ENCODE measurements at regions not wholly inside any gene's neighbourhood (a gene's known extent, or its start where the extent isn't known, plus 50 kb on each side); places are given as distances from the start of the nearest gene placed in this dataset.
"Not testable (repeated sequence)": the region's sequence is repeated elsewhere in the genome, so short reads cannot be mapped to it uniquely, and the experiment has no call there.

DNA sequence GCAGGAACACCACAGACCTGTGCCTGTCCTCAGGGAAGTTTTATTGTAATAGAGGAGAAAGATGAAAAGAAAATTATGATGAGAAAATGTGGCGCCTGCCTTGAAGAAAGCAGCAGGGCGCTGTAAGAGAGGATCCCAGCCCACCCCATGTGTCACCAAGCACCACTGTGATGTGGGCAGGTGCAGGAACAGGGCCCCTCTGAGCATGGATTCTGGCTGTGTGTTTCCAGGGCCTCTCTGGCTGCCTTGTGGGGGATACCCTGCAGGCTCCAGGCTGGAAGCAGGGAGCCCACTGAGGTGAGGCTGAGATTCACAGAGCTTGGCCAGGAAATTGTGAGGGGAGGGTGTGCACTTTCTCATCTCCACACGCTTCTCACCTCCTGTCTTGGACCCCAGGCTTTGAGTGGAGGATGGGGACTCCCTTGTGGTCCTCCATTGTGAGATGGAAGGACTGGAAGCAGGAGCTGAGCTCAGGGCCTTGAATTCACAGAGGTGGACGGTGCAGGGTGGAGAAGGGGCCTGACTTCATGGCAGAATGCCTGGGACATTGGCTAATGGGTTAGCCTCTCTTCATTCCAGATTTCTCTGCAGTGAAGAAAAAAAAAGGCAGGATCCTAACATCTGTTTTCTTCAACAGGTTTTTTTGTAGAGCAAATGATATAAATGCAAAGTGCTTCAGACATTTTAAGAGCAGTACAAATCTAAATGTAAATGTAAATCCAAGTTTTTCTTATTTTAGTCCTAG, 246.6 kb upstream of the B3GAT1 start:
- no peak for DNase-seq

DNA sequence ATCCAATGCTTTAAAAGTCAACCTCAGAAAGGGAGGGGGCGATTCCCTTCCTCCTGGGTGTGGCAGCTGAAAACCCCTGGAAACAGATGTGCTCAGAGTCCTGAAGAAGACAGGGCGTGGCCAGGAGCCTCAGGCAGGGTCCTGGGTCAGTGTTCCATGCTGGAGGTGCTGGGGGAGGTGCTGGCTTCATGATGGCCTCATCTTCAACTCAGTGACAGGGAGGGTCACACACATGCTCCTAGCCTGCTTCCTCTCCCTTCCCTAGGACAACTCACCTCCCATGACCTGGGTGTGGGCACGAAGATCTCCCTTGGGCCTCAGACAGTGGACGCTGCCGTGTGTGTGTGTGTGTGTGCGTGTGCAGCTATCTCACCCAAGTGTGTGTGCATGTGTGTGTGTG, 245.6 kb upstream of the B3GAT1 start:
- no peak for DNase-seq

DNA sequence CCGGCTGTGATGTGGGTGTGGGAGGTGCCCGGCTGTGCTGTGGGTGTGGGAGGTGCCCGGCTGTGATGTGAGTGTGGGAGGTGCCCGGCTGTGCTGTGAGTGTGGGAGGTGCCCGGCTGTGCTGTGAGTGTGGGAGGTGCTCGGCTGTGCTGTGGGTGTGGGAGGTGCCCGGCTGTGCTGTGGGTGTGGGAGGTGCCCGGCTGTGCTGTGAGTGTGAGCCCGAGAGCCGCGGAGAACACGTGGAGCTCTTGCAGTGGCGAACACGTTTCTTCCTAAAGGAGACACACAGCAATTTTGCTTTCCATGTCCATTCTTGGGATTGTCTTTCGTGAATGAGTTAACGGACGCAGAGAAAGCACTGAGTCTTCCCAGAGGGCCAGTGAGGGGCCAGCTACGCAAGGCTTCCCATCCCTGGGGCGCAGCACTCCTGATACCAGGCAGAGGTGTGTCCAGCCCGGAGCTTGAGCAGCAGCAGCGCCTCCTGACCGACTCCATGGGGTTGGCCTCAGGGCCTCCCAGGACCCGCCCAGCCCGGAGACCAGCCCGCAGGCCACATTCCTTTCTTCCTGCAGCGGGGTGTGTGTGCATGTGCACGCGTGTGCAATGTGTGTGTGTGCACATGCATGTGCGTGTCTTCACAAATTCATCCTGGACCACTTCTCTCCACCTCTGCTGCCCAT, 245.0 kb upstream of the B3GAT1 start:
- no peak for DNase-seq

DNA sequence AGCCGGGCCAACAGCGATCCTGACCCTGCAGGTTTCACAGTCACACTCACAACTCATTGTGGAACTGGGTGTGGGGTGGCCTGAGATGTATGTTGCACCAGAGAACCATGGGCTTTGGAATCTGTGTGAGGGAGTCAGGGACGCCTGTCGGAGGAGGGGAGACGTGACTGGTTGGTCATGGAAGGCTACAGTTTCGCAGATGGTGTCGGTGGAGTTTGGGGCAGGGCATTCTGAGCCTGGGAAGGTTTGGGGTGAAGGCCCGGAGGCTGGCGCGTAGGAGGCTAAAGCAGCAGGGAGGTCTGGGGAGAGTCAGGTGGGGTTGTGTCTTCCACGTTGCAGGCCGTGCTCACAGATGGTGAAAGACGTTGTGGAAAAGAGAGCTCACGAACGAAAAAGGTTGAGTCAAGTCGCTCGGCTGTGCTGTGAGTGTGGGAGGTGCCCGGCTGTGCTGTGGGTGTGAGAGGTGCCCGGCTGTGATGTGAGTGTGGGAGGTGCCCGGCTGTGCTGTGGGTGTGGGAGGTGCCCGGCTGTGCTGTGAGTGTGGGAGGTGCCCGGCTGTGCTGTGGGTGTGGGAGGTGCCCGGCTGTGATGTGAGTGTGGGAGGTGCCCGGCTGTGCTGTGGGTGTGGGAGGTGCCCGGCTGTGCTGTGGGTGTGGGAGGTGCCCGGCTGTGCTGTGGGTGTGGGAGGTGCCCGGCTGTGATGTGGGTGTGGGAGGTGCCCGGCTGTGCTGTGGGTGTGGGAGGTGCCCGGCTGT, 244.2 kb upstream of the B3GAT1 start:
- not testable (repeated sequence) for DNase-seq

DNA sequence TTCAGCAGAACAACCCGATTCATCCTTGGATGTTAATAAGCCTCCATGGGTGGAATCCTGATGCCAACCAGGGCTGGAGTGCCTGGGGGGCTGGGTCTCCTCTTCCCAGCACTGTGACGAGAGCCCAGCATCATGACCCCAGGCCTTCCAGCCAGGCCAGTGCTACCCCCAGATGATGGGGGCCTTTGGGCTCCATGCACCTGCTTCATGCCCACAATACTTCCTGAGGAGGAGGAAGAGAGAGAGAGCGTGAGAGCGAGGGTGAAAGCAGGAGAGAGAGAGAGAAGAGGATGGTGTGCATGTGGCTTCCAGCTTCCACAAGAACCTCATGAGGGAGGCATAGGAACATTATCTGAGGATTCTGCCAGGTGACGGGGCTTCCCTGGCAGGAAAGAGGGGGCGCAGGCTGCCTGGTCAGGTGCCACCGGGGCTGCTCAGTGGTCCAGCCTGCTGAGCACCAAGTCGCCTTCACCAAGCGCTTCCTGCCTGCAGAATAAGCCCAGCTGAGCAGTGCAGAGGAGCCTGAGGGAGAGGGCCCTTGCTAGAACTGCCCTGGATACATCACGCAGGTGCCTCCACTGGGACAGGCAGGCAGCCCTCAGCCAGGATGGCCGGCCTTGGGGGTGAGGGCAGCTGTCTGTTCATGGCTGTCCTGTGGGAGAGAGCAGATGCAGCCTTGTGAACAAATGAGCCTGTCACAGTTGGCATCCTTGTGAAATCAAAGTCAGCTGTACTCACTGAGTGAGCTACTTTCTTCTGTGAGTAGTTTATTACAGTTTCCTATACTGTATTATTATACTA, 243.3 kb upstream of the B3GAT1 start:
- DNase-seq, result no peak

DNA sequence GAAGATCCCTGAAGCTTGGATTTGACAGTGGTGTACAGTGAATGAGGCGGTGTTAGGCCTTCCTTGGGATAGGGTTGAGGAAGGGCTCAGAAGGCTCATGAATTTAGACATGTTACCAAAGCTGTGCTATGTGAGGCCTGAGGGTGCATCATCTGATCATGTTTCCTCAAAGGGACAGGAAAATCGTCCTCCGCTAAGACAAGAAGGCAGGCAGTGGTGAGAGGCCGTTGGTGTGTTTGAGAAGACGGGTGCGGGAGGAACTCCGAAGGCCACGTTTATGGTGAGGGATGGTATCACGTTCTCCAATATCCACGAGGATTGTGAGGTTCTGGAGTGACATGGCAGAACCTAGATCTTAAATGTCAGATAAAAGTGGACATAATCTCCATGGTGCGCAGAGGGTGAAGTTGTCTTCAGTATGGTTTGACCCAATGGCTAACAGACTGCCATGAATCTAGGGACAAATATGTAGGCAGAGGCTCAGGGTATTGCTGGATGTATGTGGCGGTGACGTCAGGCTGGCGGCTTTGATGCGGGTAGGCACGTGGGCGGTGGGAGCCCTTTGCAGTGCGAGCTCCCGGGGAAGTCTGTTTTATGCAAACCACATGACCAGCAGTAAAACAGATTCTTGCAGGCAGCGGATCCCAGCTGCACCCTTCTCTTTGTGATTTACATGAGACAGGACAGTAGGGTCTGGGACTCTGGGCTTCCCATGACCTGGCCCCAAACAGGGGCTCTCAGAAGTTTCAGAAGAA, 242.3 kb upstream of the B3GAT1 start:
- no peak for DNase-seq

DNA sequence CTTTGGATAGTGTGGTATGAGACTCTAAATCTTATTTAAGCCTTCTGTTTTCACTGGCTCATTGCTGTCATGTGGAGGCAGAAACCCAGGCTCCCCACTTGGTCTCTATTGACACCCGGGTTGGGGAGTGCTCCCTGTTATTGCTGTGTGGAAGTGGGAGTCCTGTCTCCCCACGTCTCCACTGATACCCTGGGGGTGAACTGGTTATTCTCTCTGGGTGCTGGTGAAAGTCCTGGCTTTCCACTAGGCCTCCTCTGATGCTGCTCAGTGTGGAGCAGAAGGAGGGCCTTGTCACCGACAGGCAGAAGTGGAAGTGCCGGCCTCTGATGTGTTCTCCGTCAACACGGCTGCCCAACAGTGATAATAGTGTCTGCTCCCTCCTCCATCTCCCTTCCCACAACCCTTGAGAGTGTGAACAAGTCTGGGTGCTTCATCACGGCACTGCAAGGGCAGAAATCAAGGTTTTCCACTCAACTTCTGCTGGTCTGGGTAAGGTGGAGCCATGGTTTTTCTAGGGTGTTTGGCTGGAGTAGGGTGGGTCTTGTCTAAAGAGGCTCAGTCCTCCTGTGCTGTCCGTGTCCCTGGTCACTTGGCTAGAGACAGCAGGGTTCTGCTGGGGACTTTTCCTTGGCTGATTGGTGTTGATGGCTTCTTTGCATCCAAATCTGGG, 240.7 kb upstream of the B3GAT1 start:
- DNase-seq, result no peak

DNA sequence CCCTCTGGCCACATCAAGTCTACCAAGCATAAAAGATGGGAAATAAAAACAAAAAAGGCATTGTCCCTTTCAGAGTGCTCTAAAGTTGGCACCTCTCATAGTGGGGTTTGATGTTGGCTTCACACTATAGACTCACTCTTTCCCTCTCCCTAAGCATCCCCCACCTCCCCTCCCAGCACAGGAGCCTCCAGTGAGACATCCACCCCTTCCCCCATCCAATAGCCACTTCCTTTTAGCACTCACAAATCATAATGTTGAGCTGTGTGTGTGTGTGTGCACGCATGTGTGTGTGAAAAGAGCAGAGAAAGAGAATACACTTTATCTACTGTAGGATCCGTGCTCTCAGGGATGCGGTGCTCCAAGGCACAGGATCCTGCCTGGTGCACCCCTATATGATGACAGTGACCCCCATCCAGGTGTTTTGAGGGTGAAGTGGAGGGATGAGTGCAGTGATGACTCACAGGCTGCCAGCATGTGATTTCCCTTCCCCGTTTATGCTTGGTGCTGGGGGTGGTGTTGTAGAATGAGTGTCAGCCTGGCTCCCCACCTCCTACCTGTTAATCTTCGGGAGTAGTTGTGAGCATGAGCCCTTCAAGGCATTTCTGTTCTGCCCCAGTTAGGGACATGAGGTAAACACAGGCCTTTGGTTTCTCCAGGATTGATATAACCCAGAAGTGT, 235.2 kb upstream of the B3GAT1 start:
- DNase-seq, result no peak

DNA sequence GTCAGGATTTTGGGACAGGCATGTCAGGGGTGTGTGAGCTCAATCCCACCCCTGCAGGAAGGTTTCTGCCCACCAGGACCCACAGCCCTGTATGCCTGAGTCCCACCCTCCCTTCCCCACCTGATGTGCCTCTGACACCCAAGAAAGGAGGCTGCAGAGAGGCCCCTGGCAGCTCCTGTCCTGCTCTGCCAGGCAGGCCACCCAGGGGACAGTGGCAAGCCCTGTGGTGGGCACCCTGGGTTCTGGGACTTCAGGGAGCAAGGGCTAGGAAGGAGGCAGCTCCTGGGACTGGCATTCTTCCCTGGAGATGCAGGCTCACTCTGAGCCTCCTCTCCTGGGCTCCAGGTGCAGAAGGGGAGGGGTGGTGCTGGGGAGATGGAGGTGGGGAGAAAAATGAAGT, 234.5 kb upstream of the B3GAT1 start:
- no peak for DNase-seq

DNA sequence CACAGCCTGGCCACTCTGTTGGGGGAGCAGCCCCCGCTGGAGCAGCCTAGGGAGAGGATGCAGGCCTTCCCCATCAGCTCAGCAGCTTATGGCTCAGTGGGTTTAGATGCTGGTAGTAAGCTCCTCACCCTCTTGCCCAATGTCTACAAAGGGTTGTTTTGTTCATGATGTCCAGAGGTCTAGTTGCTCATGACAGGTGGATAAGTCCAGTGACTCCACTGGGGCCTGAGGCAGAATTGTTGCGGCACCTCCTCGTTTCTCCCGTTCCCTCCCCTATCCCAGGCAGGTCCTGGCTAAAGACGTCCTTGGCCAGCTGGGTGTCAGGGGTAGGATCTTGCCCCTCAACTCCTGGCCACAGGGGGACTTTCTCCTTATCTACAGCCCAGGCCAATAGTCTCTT, 233.5 kb upstream of the B3GAT1 start:
- DNase-seq, result no peak

DNA sequence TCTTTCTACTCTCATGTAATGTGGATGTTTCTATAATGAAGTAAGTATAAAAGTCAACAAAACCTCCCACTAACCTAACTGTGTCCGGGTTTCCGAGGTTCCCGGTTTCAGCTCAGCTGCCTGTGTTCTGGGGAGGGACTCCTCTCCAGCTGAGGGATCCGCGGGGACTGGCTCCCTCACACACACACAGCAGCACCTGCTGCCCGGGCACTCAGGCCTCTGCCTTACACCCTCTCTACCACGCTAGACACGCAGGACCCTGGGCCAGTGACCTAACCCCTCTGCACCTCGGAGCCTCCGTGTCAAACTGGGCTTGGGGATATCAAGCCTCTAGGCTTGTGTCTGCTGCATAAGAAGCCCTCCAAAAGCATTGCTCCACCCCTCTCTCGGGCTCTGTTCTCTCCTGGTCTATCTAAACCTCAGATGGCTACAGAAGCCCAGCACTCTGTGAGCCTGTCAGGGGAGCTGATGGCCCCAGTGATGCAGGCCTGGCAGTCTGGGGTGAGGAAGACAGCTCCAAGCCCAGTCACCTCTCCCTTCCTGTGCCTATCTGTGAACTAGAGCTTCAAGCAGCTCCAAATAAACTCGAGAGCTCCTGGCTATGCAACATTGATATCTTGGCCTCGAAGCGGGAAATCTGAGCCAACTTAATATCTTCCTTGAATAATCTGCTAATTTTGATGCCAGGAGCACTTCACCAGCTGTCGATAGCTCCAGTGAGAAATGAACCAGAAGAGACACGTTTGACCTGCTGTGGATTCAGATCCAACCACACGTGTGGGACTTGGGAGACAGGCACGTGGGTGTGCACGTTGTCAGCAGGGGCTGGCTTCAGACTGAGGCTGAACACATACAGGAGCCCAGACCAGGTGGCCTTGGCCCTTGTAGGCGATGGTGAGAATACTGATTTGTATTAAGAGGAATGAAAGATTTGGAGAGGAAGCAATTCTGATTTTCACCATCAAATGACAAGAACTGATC, 232.7 kb upstream of the B3GAT1 start:
- no peak for DNase-seq

DNA sequence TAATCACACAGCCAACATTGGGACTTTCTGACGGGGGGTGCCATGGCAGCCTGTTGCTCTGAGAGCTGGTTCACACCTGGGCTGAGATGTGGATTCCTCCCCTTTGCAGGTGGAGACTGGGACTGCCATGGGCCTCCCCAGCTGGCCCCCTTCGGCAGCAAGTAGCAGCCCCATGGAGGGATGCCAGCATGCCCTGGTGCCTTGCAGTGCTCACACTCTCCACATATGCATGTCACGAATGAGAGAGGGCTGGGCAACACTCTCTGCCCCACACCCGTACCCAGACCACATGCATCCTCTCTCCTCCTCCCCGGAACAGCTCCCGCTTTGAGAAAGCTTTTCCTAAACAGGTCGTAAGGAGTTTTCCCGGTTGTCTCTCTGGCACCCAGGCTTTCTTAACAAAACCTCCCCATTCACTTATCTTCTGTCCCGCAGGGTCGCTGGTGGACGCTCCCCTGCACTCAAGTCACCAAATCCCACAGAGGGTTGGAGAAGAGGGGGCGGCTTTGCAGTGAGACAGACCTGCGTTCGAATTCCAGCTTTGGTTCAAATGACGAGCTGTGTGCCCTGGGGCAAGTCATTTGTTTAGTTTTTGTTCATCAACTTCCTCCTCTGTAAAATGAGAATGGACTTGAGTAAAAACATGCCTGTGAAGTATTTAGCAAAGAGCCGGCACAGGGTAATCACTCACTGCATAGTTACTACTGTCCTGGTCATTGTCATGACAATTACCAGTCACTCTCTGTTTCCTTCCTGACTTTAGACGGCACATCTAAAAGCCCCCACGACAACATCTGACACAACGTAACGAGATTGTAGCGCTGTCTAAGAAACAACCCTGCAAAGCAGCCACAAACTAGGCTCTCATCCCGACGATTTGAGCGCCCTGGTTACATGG, 231.3 kb upstream of the B3GAT1 start:
- DNase-seq, result no peak

DNA sequence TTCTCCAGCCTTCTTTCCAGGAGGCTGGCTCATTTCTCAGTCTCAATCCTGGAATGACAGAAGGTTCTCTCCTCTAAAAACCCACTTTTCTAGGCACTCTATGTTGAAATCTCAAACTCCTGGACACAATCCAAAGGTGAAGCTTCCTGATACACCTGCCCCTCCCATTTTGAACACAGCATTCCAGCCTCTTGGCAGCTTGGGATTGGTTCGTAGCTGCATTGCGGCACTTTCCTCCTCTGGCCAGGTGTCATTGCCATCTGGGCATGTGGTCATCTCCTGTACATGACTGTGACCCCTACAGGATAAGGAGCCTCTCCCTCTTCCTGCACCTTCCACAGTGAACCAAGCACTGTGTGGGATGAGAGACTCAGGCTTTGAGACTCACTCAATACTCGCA, 230.2 kb upstream of the B3GAT1 start:
- no peak for DNase-seq

DNA sequence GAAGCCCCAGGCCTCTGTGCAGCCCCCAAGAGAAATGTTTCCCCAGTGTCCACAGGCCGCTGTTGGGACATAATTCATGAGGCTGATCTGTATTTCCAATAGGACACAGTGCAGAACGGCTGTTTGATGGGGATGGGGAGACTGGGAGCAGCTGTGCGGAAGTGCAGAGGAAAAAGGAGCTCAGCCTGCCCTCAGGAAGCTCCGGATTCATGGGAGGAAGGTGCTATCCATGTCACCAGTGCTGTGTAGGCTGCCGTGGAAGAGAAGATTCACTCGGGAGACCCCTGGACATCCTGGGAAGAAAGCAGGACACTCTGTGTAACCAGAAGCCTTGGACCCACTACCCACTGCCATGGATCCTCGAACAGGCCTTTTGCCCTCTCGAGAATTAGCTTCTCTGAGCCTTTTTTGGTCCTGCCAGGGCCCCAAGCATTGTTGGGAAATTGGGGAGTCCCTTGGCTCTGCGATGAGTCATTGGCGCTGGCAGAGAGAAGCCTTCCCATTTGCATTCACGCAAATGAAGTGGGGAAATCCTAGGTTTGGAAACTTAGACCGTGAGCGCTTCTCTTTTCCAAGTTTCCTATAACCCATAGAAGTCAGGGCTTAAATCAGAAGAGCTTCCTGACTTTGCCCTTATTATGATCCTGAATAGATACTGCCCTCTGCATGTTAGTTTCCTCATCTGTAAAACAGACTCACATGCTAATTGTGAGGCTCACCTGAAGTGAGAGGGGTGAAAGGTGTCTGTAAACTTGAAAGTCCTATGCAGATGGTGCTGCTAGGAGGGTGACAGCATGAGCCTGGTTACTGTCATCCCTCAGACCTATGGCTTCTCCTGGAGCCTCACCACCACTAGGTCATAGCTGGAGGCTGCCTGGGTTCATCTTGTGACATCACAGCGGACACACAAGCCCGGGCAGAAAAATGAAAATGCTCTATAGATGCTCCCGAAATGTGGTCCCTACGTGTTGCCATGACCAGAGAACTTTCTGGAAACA, 229.2 kb upstream of the B3GAT1 start:
- DNase-seq, result no peak

DNA sequence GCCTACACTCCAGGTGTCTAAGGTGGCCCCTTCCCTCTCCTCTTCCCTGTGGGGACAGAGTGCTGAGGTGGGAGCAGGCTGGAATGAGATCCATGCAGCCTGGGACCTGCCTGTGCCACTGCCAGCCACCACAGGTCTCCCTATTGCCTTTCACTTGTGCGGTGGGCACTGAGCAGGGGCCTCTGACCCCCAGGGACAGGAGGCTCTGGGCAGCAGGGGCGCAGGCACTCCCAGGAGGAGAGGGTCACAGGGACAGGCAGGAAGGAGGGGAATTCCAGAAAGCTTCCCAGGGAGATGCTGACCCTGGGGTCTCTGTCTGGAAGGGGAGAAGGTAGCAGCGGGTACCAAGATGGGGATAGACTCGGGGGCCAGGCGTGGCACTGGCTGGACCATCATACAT, 228.5 kb upstream of the B3GAT1 start:
- no peak for DNase-seq

DNA sequence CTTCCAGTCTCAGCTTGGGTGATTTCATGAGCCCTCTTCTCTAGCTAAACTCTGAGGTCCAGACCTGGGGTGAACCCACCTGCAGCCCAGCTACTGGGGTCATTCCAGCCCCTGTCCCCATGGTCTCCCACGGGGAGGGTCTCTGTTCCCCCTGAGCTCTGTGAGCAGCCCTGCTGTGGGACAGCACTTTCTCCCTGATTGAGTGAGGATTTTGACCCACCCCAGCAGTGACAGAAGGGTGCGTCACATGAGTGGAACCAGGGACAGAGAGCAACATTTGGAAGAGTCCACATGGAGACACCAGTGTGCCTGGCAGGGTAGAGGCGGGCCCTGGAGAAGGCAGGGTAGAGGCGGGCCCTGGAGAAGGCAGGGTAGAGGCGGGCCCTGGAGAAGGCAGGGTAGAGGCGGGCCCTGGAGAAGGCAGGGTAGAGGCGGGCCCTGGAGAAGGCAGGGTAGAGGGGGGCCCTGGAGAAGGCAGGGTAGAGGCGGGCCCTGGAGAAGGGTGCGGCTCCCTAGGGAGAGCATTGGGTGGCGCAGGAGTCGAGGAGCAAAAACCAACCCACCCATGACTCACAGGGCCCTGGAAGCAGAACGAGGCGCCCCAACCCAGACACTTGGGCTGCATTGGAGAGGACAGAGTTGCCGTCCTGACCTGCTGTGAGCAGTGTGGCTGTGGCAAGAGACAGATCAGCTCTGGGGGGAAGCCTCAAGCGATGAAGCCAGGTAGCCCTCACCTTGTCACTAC, 227.7 kb upstream of the B3GAT1 start:
- DNase-seq, result no peak

All from midbrain (tissue), 1 donor.